Ovary (tissue), 3 donors: ENCODE measurements at regions not wholly inside any gene's neighbourhood (a gene's known extent, or its start where the extent isn't known, plus 50 kb on each side); places are given as distances from the start of the nearest gene placed in this dataset.

Experiments
- EP300 ChIP-seq: sonication (generic); formaldehyde crosslinking; IDR thresholded peaks from one replicate; pipeline ENCODE4 v1.6.1; 2017; ENCODE audit warnings: antibody characterized with exemption
- TF ChIP-seq, protein P1 (sequence below), 3 donors: fragments of 450-650 bp in 2 of 3; fragments of 200-600 bp in 1 of 3; IDR thresholded peaks; one replicate each; pipeline versions ENCODE4 v1.5.1 to v1.8.0; 2016 to 2022; ENCODE audit warnings: antibody characterized with exemption in 3 of 3, mild to moderate bottlenecking in 1 of 3
- donor health status: DM: no; HTN: no; CAD: no.

DNA sequence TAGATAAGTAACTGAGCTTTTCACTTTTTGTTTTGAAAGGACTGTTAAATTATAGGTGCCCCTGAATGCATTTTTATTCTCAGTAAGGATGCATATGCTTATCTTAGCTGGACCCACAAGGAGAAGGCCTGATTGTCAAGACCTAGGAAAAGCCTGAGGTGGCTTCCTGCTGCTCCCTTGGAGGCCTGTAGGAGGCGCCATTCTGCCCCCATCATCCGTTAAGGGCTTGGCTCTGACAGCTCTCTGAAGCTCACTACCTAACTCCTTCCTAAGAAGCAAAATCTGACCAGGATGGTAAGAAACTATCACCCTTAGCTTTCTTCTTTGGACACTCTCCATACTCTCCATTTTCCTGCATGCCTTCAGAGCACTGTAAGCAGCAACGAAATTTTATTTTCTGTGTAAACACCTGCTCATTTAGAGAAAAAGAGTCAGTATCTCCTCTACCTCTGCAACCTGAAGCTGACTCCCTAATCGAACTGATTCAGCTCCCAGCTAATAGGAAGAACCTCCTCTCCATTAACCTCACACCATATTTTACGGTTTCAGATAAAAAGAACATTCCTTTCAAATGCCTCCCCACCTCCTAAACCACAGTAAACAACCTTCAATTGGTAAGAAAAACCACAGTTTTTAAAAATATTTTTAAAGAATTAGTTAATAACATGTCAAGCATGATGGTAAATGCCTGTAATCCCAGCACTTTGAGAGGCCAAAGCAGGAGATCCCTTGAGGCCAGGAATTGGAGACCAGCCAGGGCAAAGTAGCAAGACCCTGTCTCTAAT, 73.4 kb upstream of the EDNRA start:
- TF ChIP-seq, protein P1, sequence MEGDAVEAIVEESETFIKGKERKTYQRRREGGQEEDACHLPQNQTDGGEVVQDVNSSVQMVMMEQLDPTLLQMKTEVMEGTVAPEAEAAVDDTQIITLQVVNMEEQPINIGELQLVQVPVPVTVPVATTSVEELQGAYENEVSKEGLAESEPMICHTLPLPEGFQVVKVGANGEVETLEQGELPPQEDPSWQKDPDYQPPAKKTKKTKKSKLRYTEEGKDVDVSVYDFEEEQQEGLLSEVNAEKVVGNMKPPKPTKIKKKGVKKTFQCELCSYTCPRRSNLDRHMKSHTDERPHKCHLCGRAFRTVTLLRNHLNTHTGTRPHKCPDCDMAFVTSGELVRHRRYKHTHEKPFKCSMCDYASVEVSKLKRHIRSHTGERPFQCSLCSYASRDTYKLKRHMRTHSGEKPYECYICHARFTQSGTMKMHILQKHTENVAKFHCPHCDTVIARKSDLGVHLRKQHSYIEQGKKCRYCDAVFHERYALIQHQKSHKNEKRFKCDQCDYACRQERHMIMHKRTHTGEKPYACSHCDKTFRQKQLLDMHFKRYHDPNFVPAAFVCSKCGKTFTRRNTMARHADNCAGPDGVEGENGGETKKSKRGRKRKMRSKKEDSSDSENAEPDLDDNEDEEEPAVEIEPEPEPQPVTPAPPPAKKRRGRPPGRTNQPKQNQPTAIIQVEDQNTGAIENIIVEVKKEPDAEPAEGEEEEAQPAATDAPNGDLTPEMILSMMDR (IDR thresholded peaks at IDR 0.05) = no peak
- TF ChIP-seq EP300 = no peak
